Fibroblast of villous mesenchyme (primary cell): ENCODE measurements at regions not wholly inside any gene's neighbourhood (a gene's known extent, or its start where the extent isn't known, plus 50 kb on each side); places are given as distances from the start of the nearest gene placed in this dataset.

Experiments
- DNase-seq: peaks from one replicate; pipeline ENCODE4 v3.0.0-alpha.2; 2010; ENCODE audit warnings: low read depth
- H3K4me3 ChIP-seq: 2 replicates; pipeline ENCODE4 v1.5.1; 2011; ENCODE audit warnings: low read depth, mild to moderate bottlenecking, low read length
- TF ChIP-seq, protein P1 (sequence below): IDR thresholded peaks from 2 replicates; pipeline ENCODE4 v1.5.1; 2012; ENCODE audit warnings: low read depth, mild to moderate bottlenecking, low read length; ENCODE audit not compliant: insufficient read depth

GRCh38 chr7:131654668-131655326 is 98.4 kb upstream of the PODXL start:
- TF ChIP-seq, protein P1, sequence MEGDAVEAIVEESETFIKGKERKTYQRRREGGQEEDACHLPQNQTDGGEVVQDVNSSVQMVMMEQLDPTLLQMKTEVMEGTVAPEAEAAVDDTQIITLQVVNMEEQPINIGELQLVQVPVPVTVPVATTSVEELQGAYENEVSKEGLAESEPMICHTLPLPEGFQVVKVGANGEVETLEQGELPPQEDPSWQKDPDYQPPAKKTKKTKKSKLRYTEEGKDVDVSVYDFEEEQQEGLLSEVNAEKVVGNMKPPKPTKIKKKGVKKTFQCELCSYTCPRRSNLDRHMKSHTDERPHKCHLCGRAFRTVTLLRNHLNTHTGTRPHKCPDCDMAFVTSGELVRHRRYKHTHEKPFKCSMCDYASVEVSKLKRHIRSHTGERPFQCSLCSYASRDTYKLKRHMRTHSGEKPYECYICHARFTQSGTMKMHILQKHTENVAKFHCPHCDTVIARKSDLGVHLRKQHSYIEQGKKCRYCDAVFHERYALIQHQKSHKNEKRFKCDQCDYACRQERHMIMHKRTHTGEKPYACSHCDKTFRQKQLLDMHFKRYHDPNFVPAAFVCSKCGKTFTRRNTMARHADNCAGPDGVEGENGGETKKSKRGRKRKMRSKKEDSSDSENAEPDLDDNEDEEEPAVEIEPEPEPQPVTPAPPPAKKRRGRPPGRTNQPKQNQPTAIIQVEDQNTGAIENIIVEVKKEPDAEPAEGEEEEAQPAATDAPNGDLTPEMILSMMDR, result peak; percentile 94
- peak; percentile 68 for DNase-seq
- H3K4me3 ChIP-seq, result no peak overlapping the region

GRCh38 chr7:131654249-131654558 is 97.8 kb upstream of the PODXL start:
- no peak for DNase-seq
- TF ChIP-seq, protein P1, result no peak
- H3K4me3 ChIP-seq, result no peak overlapping the region

DNA sequence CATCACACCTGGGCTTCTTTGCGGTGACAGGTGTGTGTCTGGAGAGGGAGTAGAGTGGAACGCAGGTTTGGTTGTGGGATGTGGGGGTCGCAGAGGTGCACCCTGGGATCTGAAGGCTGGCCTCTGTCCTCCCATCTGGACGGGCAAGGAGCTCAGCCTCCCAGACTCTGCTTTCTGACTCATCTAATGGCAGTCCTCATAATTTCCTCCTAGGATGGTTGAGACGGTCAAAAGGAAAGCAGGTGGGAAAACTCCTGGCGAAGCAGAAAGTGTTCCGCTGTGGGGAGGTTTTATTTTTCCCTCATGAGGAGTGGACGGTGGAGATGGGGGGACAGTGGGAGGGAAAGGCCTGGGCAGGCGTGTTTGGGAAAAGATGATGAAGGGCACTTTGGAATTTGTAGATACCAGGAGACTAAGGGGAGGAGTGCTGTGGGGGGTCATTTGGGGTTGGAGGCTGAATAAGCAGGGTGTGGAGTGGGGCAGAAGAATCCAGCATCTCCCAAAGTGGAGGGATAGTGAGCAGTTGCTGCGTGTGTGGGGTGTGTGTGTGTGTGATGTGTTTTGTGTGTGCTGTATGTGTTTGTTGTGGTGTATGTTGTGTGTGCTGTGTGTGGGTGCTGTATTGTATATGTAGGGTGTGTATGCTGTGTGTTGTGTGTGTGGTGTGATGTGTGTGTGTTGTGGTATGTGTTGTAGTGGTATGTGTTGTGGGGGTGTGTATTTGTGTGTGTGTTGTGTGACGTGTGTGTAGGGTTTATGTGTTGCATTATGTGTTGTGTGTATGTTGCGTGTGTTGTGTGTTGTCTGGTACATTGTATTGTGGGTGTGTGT is 97.2 kb upstream of the PODXL start:
- H3K4me3 ChIP-seq, result no peak overlapping the region
- TF ChIP-seq, protein P1, result no peak
- peak; percentile 20 for DNase-seq

DNA sequence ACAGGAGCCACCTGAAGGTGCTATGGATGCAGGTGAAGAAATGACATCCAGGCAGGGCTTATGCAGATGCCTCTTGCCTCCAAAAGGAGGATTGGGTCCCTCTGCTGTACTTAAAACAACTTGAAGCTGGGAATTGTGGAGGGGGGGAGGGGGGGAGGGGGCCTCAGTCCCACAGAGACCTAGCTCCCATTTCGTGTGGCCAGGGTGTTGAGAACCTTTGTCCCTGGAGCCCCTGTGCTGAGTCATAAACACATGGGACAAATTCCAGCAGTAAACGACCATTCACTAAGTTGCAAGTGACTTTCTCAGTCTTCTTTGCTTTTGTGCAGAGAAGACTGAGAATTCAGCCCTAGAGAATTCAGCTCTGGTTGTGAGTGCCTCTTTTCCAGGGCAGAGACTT is 96.5 kb upstream of the PODXL start:
- TF ChIP-seq, protein P1, result no peak
- no peak overlapping the region for H3K4me3 ChIP-seq
- DNase-seq, result no peak

DNA sequence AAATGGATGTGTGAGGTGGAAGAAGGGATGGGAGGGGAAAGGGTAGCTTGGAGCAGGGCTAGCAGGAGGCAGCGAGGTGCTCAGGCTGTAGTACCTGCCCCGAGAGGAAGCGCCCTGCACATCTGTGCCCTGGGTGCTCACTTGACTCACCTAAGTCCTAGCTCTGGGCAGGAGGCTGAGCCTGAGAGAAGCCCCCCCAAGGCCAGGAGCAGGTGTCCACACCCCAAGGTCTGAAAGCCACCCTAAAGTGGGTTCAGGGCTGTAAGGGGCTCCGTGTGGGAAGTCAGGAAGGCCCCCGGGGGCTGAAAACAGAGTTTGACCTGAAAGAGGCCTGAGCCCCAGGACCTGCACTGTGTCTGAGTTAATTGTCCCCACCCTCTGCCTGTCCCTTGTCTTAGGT is 95.8 kb upstream of the PODXL start:
- no peak overlapping the region for H3K4me3 ChIP-seq
- TF ChIP-seq, protein P1, result no peak
- DNase-seq, result no peak

- TF ChIP-seq, protein P1, result no peak
- no peak for DNase-seq
- no peak overlapping the region for H3K4me3 ChIP-seq
These were observed 93.5 kb upstream of the PODXL start for GRCh38 chr7:131649879-131650278.
